Amniotic stem cell (primary cell): ENCODE measurements at regions not wholly inside any gene's neighbourhood (a gene's known extent, or its start where the extent isn't known, plus 50 kb on each side); places are given as distances from the start of the nearest gene placed in this dataset.

ENCODE experiments used
- DNase-seq: peaks from one replicate; lab custom pipeline; 2025; lab: John Stamatoyannopoulos, UW

GRCh38 chr10:105727131-105727530 lies 1086.0 kb downstream of the SORCS3 start:
- no peak for DNase-seq

DNA sequence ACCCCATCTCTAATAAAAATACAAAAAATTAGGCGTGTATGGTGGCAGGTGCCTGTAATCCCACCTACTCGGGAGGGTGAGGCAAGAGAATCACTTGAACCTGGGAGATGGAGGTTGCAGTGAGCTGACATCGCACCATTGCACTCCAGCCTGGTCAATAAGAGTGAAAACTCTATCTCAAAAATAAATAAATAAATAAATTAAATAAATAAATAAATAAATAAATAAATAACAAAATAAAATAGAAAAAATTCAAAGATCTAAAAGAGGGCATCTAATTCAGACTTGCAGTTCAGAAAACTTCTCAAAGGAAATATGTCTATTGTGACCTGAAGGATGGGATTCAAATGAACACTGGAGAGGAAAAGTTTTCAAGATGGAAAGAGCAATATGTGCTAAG lies 1085.1 kb downstream of the SORCS3 start:
- no peak for DNase-seq

GRCh38 chr10:105725007-105725406 lies 1083.9 kb downstream of the SORCS3 start:
- DNase-seq = no peak

DNA sequence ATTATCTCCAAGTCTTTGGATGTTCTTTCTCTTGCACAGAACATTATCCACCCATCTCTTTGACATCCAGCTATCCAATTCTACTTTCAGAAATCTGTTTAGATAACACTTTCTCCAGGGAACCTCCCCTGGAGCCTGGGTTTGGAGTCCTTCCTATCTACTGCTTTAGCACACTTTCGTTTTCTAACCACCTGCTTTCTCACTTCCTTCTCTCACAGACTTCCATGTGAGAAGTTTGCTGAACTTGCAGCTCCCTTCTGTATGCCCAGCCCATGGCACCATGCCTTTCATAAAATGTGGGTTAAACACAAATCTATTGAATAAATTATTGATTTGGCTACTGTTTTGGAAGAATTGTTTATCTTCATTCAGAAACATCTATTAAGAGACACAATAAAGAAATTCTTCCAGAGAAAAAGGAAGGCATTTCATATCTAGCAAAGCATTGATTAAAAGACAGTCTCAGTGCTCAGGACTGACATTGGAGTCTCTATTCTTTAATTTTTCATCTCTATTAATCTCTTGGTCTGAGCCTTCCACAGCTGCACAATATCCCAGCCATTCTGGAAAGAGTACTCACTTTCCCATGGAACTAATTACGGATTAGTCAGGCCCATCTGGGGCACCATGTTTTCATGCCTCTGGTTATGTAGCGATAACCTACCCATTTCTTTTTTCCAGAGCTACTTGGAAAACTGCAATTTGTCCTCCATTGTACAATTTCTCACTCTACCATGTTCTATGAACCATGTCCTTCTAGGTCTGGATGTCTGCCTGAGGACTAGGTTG lies 1077.3 kb downstream of the SORCS3 start:
- DNase-seq = no peak

- no peak for DNase-seq
Measured at GRCh38 chr10:105714728-105715127, 1073.6 kb downstream of the SORCS3 start.

- DNase-seq = no peak
Measured at GRCh38 chr10:105707603-105708002, 1066.5 kb downstream of the SORCS3 start.

- DNase-seq = no peak
Measured at GRCh38 chr10:105706281-105707026, 1065.4 kb downstream of the SORCS3 start.

- no peak for DNase-seq
Measured at GRCh38 chr10:105702211-105702610, 1061.1 kb downstream of the SORCS3 start.

GRCh38 chr10:105700218-105700617 lies 1059.1 kb downstream of the SORCS3 start:
- no peak for DNase-seq

DNA sequence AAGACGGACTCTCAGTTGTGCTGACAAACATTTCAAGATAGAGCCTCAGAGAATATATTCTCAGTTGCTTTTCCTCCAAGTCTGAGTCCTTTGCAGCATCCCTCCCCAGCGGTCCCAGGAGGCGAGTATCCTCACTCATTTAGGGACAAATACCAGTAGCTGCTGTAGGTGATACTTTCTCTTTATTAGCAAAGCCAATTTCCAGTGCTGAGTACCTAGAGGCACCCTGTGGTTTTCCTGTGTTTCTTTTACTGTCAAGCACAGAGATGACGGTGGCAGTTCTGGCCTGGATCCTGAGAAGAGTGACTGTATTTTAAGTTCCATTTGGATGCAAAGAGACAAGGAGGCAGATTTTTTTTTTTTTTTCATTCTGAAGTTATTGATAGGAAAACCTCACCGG lies 1058.4 kb downstream of the SORCS3 start:
- no peak for DNase-seq

DNA sequence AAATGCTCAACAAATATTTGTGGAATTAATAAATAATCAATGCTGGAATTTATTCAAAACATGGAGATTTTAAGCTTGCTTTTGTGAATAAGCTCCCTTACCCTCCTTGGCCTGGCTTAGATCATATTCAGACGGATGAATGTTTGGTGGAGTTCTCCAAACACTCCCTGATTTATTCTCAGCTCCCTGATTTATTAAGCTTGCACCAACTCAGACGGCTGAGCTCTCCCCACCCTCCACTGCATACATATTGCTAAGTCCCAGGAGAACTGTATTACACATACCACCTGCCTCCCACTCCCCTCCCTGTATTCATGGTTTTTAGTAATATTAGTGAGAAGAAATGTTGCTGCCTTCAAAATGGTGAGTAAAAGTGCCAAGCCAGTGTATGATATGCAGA lies 1057.5 kb downstream of the SORCS3 start:
- no peak for DNase-seq

DNA sequence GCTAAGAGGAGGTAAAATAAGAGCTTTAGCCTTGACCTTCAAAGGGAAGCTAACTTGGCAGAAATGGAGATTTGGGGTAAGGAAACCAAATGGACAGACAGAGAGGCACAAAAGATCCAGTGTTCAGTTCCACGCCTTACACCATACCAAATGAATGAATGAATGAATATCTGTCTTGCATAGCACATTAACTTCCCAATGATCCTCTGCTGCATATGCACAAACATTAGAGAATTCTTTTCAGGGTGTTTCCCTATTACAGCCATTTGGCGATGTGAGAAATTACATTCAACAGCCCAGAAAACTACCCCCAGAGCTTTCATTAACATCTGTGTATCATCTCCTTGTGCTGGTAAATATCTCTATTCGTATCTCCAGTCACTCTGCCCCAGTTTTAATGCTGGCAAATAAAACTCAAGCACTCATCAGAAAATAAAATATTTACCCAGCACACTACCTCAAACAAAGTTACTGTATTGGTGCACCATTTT lies 1056.2 kb downstream of the SORCS3 start:
- DNase-seq = no peak

GRCh38 chr10:105691811-105692210 lies 1050.7 kb downstream of the SORCS3 start:
- DNase-seq = no peak

GRCh38 chr10:105682911-105683310 lies 1041.8 kb downstream of the SORCS3 start:
- no peak for DNase-seq

DNA sequence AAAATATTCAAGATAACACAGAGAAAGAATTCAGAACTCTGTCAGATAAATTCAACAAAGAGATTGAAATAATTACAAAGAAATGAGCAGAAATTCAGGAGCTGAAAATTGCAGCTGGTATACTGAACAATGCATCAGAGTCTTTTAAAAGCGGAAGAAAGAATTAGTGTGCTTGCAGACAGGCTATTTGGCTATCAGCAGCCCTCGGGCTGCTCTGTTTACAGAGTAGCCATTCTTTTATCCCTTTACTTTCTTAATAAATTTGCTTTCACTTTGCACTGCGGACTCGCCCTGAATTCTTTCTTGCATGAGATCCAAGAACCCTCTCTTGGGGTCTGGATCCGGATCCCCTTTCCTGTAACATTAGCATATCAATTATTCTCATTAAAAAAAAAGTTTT lies 1040.0 kb downstream of the SORCS3 start:
- no peak for DNase-seq

DNA sequence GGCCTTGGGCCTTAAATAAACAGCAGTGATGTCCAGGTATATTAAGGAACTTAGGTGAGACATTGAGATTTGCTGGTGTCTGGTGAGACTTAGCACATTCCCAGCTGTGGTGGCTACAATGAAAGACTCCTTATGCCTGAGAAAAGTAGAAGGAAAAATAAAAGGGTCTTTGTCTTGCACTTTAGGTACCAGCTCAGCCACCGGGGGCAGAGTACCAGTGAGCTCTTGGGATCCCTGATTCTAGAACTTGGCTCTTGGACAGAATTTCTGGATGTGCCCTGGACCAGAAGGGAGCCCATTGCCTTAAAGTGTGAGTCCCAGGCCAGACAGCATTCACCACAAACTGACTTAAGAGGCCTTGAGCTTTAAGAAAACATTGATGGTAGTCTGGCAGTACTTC lies 1038.7 kb downstream of the SORCS3 start:
- no peak for DNase-seq

GRCh38 chr10:105675333-105675732 lies 1034.2 kb downstream of the SORCS3 start:
- DNase-seq = no peak

- no peak for DNase-seq
Measured at GRCh38 chr10:105674448-105674847, 1033.4 kb downstream of the SORCS3 start.

DNA sequence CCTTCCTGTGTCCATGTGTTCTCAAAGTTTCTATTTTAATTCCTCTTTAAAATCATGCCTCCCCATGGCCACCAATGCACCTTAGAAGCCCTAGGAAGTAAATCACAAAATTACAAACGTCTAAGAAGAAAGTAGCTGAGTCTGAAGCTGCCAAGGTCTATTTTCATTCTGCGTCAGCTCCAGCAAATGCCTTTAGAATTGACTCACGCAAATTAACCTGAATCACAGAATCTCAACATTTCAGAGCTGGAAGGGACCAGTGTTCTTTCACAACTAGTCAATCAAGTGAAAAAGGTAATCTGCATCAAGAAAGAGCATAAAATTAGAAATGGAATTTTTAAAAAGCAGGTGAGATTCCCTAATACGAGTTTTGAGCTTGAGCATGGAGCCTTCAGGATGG lies 1017.6 kb downstream of the SORCS3 start:
- no peak for DNase-seq

DNA sequence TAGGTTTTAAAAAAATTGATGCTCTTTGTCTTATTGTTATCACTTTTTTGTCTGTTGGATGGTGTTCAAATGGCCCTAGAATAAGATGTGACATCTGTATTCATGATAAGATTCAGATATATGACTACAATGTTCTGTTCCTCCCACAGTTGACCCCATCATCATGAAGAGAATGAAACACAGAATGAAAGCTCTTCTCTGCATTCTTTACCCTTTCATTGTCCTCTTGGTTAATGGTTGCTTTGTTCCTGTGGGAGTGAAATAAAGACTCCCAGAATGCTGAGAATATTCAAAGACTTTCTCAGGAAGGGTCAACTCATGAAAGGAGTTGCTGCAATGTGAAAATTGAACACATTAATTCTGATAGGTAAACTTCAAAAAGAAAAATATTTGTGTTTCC lies 1015.8 kb downstream of the SORCS3 start:
- no peak for DNase-seq

- no peak for DNase-seq
Measured at GRCh38 chr10:105650306-105650705, 1009.2 kb downstream of the SORCS3 start.

GRCh38 chr10:105647354-105647753 lies 1006.3 kb downstream of the SORCS3 start:
- DNase-seq = no peak

GRCh38 chr10:105644978-105645377 lies 1003.9 kb downstream of the SORCS3 start:
- DNase-seq = no peak
